IMR-90 (cell line): ENCODE measurements at regions not wholly inside any gene's neighbourhood (a gene's known extent, or its start where the extent isn't known, plus 50 kb on each side); places are given as distances from the start of the nearest gene placed in this dataset.

Experiments used
- ATAC-seq: fragments of 200-7000 bp; cut with Tn5 transposase; 2 replicates; pipeline ENCODE4 v1.9.1; 2020; ENCODE audit warnings: low read depth, mild to moderate bottlenecking, moderate library complexity
- BruUV-seq: library from RNA; stranded (reverse); fragments of 400-500 nt; replicated peaks from 2 replicates; lab custom pipeline; 2021; lab: Mats Ljungman, UMichigan
- CTCF ChIA-PET: fragments of 300-600 bp; formaldehyde crosslinking; extraction: SDS; loops from one replicate; lab custom pipeline; 2021; ENCODE audit warnings: antibody characterized with exemption; lab: Yijun Ruan, JAX
- POLR2A ChIA-PET: fragments of 300-600 bp; sonication (Branson Sonifier 250); formaldehyde crosslinking; loops from one replicate; lab custom pipeline; 2022; ENCODE audit warnings: antibody characterized with exemption; ENCODE audit not compliant: unreplicated experiment; lab: Charles Lee
- DNase-seq: peaks from one replicate; pipeline ENCODE4 v3.0.0; 2013
- H2AFZ ChIP-seq: replicated peaks from 2 replicates; pipeline ENCODE3; 2013; ENCODE audit warnings: low read length, mild to moderate bottlenecking; ENCODE audit not compliant: poor library complexity
- H2AK5ac ChIP-seq: 2 replicates; pipeline ENCODE4 v1.6.1; 2013; ENCODE audit warnings: low read depth, low read length, inconsistent platforms
- H2AK9ac ChIP-seq: replicated peaks from 2 replicates; pipeline ENCODE3; 2013; ENCODE audit warnings: mild to moderate bottlenecking, low read depth, low read length, moderate library complexity; ENCODE audit not compliant: poor library complexity
- H2BK120ac ChIP-seq: 2 replicates; pipeline ENCODE4 v1.6.1; 2013; ENCODE audit warnings: low read depth, low read length, inconsistent platforms
- H2BK15ac ChIP-seq: 3 replicates; pipeline ENCODE4 v1.6.1; 2013; ENCODE audit warnings: low read depth, low read length, inconsistent platforms
- H2BK20ac ChIP-seq: 2 replicates; pipeline ENCODE4 v1.6.1; 2013; ENCODE audit warnings: low read depth, mild to moderate bottlenecking, inconsistent platforms, low read length, moderate library complexity
- H2BK5ac ChIP-seq: 2 replicates; pipeline ENCODE4 v1.6.1; 2013; ENCODE audit warnings: mild to moderate bottlenecking, low read depth, low read length, inconsistent platforms; ENCODE audit not compliant: poor library complexity, severe bottlenecking
- H3K14ac ChIP-seq: replicated peaks from 2 replicates; pipeline ENCODE4 v1.6.1; 2013; ENCODE audit warnings: low read depth, low read length, inconsistent platforms
- H3K18ac ChIP-seq: 2 replicates; pipeline ENCODE4 v1.6.1; 2013; ENCODE audit warnings: low read depth, low read length, control low read depth
- H3K23ac ChIP-seq: 2 replicates; pipeline ENCODE4 v1.6.1; 2013; ENCODE audit warnings: low read depth, low read length, inconsistent platforms
- H3K27ac ChIP-seq: 2 replicates; pipeline ENCODE4 v1.5.1; 2013; ENCODE audit warnings: mild to moderate bottlenecking, control low read depth, low read length; ENCODE audit not compliant: insufficient read depth
- H3K27me3 ChIP-seq: 2 replicates; pipeline ENCODE4 v1.6.1; 2013; ENCODE audit warnings: low read length; ENCODE audit not compliant: control insufficient read depth, insufficient read depth
- H3K36me3 ChIP-seq: 2 replicates; pipeline ENCODE4 v1.6.1; 2013; ENCODE audit warnings: low read length, mixed read lengths; ENCODE audit not compliant: control insufficient read depth, insufficient read depth
- H3K4ac ChIP-seq: 2 replicates; pipeline ENCODE4 v1.6.1; 2013; ENCODE audit warnings: low read depth, low read length, inconsistent platforms
- H3K4me1 ChIP-seq: 2 replicates; pipeline ENCODE4 v1.6.1; 2013; ENCODE audit warnings: low read length, mixed read lengths; ENCODE audit not compliant: control insufficient read depth, insufficient read depth
- H3K4me2 ChIP-seq: 2 replicates; pipeline ENCODE4 v1.6.1; 2013; ENCODE audit warnings: low read depth, mild to moderate bottlenecking, control low read depth, low read length, moderate library complexity
- H3K4me3 ChIP-seq: 2 replicates; pipeline ENCODE4 v1.5.1; 2013; ENCODE audit warnings: low read depth, mild to moderate bottlenecking, control low read depth, low read length, moderate library complexity; ENCODE audit not compliant: insufficient read depth
- H3K56ac ChIP-seq: 2 replicates; pipeline ENCODE4 v1.6.1; 2013; ENCODE audit warnings: low read length, inconsistent platforms; ENCODE audit not compliant: insufficient read depth; ENCODE audit errors: extremely low read depth
- H3K79me1 ChIP-seq, 2 experiments: 2 replicates each; pipeline ENCODE4 v1.6.1; 2013; ENCODE audit warnings: low read length in 2 of 2, inconsistent platforms in 1 of 2, low read depth in 1 of 2
- H3K9ac ChIP-seq: 2 replicates; pipeline ENCODE4 v1.6.1; 2013; ENCODE audit warnings: low read depth, low read length, control low read depth
- H3K9me1 ChIP-seq: 2 replicates; pipeline ENCODE4 v1.6.1; 2013; ENCODE audit warnings: low read length, inconsistent platforms; ENCODE audit not compliant: insufficient read depth
- H3K9me3 ChIP-seq: 2 replicates; pipeline ENCODE4 v1.6.1; 2013; ENCODE audit warnings: low read length; ENCODE audit not compliant: control insufficient read depth, insufficient read depth
- H4K20me1 ChIP-seq: 2 replicates; pipeline ENCODE4 v1.6.1; 2013; ENCODE audit warnings: low read length, inconsistent platforms; ENCODE audit not compliant: insufficient read depth
- H4K5ac ChIP-seq: 2 replicates; pipeline ENCODE4 v1.6.1; 2013; ENCODE audit warnings: mild to moderate bottlenecking, low read depth, low read length, control low read depth
- H4K8ac ChIP-seq, 2 experiments: 2 replicates each; pipeline ENCODE4 v1.6.1; 2013; ENCODE audit warnings: low read depth in 2 of 2, low read length in 2 of 2, control low read depth in 1 of 2, inconsistent platforms in 1 of 2
- H4K91ac ChIP-seq: 2 replicates; pipeline ENCODE4 v1.6.1; 2013; ENCODE audit warnings: low read depth, low read length, inconsistent platforms; ENCODE audit not compliant: insufficient read depth
- FOS ChIP-seq: fragments of 150-350 bp; IDR thresholded peaks from 2 replicates; pipeline ENCODE4 v1.6.1; 2016; ENCODE audit warnings: low read depth, low read length
- MAFK ChIP-seq: IDR thresholded peaks from 2 replicates; pipeline ENCODE4 v1.6.1; 2012; ENCODE audit warnings: low read depth, low read length, improper control_type of control experiment
- POLR2A ChIP-seq: IDR thresholded peaks from 2 replicates; pipeline ENCODE4 v1.6.1; 2012; ENCODE audit warnings: mild to moderate bottlenecking, low read depth, low read length
- RAD21 ChIP-seq: IDR thresholded peaks from 2 replicates; pipeline ENCODE4 v1.6.1; 2012; ENCODE audit warnings: low read length, improper control_type of control experiment
- RCOR1 ChIP-seq: IDR thresholded peaks from 2 replicates; pipeline ENCODE4 v1.6.1; 2012; ENCODE audit warnings: mild to moderate bottlenecking, low read length, improper control_type of control experiment; ENCODE audit not compliant: insufficient replicate concordance
- RFX5 ChIP-seq: IDR thresholded peaks from 2 replicates; pipeline ENCODE4 v1.8.0; 2012; ENCODE audit warnings: low read depth, mild to moderate bottlenecking, low read length, moderate library complexity
- WGBS, 2 experiments: methylation state at CpG; one replicate each; pipeline versions ENCODE4 v1.1.5 to v1.1.7; 2013; ENCODE audit warnings: missing lambda C conversion rate in 2 of 2; ENCODE audit not compliant: insufficient read length in 1 of 2; ENCODE audit errors: extremely low coverage in 2 of 2; 5-methylcytosine and 5-hydroxymethylcytosine counted together
- dilution Hi-C: fragments of 300-500 bp; cut with HindIII; formaldehyde crosslinking; loops from one replicate; pipeline ENCODE4 v1.14.3; 2018; ENCODE audit warnings: low sequenced_read_pairs; ENCODE audit not compliant: unreplicated experiment
- in situ Hi-C: fragments of 300-500 bp; cut with MboI; formaldehyde crosslinking; loops from 3 replicates; pipeline ENCODE4 v1.14.3; 2019; ENCODE audit warnings: low sequenced_read_pairs, inconsistent platforms, mixed read lengths
- intact Hi-C: fragments of 100-400 bp; cut with micrococcal nuclease; formaldehyde crosslinking; loops from 2 replicates; pipeline ENCODE4 v1.10.0; 2022

DNA sequence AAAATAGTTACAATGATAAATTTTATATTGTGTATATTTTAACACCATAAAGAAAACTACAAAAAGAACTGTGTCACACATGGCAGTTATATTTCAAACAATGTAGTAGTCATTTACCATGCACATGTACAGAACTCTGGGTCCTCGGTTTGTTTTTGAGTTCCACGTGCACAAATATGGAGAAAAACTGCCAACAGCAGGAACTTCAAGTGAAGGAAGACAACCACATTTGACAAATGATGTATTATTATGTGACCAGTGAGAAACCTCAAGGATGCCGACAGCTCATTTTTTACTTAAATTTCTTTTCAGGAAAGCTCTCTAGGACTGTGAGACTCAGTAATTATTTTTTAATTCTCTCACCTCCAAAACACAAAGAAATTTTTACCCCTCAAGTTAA, 244.2 kb upstream of the USP15 start:
- H3K9ac ChIP-seq: no peak overlapping the region
- no peaks in the 10 kb centered on the region for H3K36me3 ChIP-seq
- H3K9me1 ChIP-seq: no peaks in the 10 kb centered on the region
- H4K8ac ChIP-seq: no peak overlapping the region
- H3K79me1 ChIP-seq: no peaks in the 10 kb centered on the region
- CTCF ChIA-PET: no interaction called here
- no CpG with 5 or more reads among the region's 3 CpGs for WGBS, 2 experiments
- DNase-seq (no peak), ATAC-seq (no peak)
- no peaks in the 10 kb centered on the region for H3K9me3 ChIP-seq
- H4K20me1 ChIP-seq: no peaks in the 10 kb centered on the region
- no peak overlapping the region for H3K23ac ChIP-seq
- H3K4me3 ChIP-seq: no peak overlapping the region
- dilution Hi-C loops (no loop called here), in situ Hi-C loops (no loop called here), intact Hi-C loops (no loop called here)
- POLR2A ChIA-PET: no interaction called here
- no peak overlapping the region for H4K5ac ChIP-seq
- H3K56ac ChIP-seq: no peak overlapping the region
- H2AK5ac ChIP-seq: no peak overlapping the region
- no peak overlapping the region for H2AK9ac ChIP-seq
- H3K27me3 ChIP-seq: no peaks in the 10 kb centered on the region
- no TSS peak for BruUV-seq
- TF ChIP-seq POLR2A (no peak), MAFK (no peak), FOS (no peak), RFX5 (no peak), RAD21 (no peak), RCOR1 (no peak)
- H3K18ac ChIP-seq: no peak overlapping the region
- H3K4me2 ChIP-seq: no peak overlapping the region
- no peak overlapping the region for H2BK20ac ChIP-seq
- H3K4me1 ChIP-seq: no peaks in the 10 kb centered on the region
- H3K14ac ChIP-seq: no peak overlapping the region
- no peak overlapping the region for H3K27ac ChIP-seq
- H4K91ac ChIP-seq: no peak overlapping the region
- no peak overlapping the region for H2BK15ac ChIP-seq
- no peak overlapping the region for H2AFZ ChIP-seq
- no peak overlapping the region for H3K4ac ChIP-seq
- H2BK5ac ChIP-seq: no peak overlapping the region
- no peak overlapping the region for H2BK120ac ChIP-seq
